Coronary artery (tissue), 2 donors: ENCODE measurements at regions not wholly inside any gene's neighbourhood (a gene's known extent, or its start where the extent isn't known, plus 50 kb on each side); places are given as distances from the start of the nearest gene placed in this dataset.

Source experiments
- DNase-seq: peaks from one replicate; pipeline ENCODE4 v3.0.0-alpha.2; 2017; ENCODE audit warnings: low spot score
- H3K27ac ChIP-seq, 2 donors: fragments of 200-600 bp; sonication (generic); one replicate each; pipeline ENCODE4 v1.5.1; 2016 to 2019
- H3K4me3 ChIP-seq: fragments of 200-600 bp; sonication (generic); 2 replicates; pipeline ENCODE4 v1.5.1; 2016; ENCODE audit warnings: mild to moderate bottlenecking, moderate library complexity
- TF ChIP-seq, protein P1 (sequence below): fragments of 200-600 bp; sonication (generic); IDR thresholded peaks from one replicate; pipeline ENCODE4 v1.5.1; 2019; ENCODE audit warnings: antibody characterized with exemption

GRCh38 chr13:63586467-63586866 is 2170.8 kb upstream of the PCDH20 start:
- no peak for DNase-seq
- H3K27ac ChIP-seq: no peak overlapping the region
- no peak overlapping the region for H3K4me3 ChIP-seq
- TF ChIP-seq, protein P1, sequence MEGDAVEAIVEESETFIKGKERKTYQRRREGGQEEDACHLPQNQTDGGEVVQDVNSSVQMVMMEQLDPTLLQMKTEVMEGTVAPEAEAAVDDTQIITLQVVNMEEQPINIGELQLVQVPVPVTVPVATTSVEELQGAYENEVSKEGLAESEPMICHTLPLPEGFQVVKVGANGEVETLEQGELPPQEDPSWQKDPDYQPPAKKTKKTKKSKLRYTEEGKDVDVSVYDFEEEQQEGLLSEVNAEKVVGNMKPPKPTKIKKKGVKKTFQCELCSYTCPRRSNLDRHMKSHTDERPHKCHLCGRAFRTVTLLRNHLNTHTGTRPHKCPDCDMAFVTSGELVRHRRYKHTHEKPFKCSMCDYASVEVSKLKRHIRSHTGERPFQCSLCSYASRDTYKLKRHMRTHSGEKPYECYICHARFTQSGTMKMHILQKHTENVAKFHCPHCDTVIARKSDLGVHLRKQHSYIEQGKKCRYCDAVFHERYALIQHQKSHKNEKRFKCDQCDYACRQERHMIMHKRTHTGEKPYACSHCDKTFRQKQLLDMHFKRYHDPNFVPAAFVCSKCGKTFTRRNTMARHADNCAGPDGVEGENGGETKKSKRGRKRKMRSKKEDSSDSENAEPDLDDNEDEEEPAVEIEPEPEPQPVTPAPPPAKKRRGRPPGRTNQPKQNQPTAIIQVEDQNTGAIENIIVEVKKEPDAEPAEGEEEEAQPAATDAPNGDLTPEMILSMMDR: no peak

DNA sequence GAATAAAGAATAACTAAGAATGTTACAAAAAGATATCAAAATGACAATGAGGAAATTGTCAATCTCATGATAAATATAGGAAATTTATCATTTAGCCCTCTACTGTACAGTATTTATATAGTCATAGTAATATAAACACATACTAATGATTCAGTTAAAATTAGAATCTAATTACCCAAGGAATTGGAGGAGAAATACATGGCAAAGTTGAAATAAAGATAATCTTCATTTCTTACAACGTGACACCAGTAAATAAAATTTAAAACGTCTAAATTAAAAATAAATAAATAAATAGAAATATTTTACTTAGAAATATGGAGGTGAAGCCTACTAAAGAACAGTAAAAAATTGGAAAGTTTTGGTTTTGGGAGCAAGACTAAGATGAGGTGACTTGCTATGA is 2163.1 kb upstream of the PCDH20 start:
- Histone ChIP-seq H3K4me3 (no peak overlapping the region), H3K27ac (no peak overlapping the region)
- TF ChIP-seq, protein P1: no peak
- no peak for DNase-seq

GRCh38 chr13:63567031-63567430 is 2151.4 kb upstream of the PCDH20 start:
- Histone ChIP-seq H3K4me3 (no peak overlapping the region), H3K27ac (no peak overlapping the region)
- TF ChIP-seq, protein P1: no peak
- DNase-seq: no peak

- Histone ChIP-seq H3K4me3 (no peak overlapping the region), H3K27ac (no peak overlapping the region)
- TF ChIP-seq, protein P1: no peak
- DNase-seq: no peak
Measured at GRCh38 chr13:63554157-63554556, 2138.5 kb upstream of the PCDH20 start.

DNA sequence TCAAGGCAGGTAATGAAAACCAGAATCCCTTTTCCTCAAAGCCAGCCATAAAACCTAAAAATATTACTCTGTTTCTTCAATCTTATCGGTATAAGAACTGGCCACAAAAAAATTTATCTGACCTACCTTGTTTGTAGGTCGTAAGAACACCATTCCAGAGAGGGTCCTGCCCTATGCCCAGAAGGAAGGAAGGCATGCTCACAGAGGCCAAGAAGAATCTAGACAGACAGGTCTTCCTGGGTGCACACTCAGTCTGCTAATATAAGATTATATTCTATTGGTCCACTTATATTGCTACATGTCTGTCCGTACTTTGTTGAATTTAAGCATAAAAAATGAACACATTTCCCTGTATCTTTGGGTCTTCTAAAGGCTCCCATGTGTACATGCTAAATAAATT is 2136.1 kb upstream of the PCDH20 start:
- DNase-seq: no peak
- TF ChIP-seq, protein P1: no peak
- H3K27ac ChIP-seq: no peak overlapping the region
- H3K4me3 ChIP-seq: no peak overlapping the region

DNA sequence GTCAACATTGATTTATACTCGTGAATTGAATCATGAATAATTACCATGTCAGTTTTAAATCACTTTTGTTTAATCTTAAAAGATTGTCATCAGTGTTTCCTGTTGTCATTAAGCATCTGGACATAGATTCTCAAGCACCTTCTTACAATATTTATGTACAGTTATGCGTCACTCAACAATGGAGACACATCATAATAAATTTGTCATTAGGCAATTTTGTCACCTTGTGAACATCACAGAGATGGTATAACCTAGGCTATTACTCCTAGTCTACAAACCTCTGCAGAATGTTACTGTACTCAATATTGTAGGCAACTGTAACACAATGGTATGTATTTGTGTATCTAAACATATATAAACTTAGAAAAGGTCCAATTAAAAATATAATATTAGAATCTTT is 2130.9 kb upstream of the PCDH20 start:
- TF ChIP-seq, protein P1: no peak
- H3K27ac ChIP-seq: no peak overlapping the region
- H3K4me3 ChIP-seq: no peak overlapping the region
- DNase-seq: no peak

DNA sequence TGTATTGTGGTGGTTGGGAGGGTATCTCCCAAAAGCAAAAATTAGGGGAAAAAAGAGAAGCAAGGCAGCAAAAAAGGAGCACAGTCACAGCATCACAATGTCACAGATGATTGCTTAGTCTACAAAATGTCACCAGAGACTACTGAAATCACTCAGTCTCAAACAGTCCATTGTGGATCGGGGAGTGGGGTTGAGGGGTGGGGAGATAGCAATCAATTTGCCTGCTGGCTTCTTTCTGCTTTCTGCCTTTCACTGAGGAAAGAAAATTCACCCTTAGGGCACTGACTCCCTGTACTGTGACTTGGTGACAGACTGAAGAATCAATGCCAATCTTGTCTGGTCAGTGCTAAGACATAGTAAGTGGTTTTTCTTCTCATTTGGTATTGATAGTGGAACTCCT is 2127.1 kb upstream of the PCDH20 start:
- TF ChIP-seq, protein P1: no peak
- DNase-seq: no peak
- Histone ChIP-seq H3K4me3 (no peak overlapping the region), H3K27ac (no peak overlapping the region)
